B cell (primary cell): ENCODE measurements at regions not wholly inside any gene's neighbourhood (a gene's known extent, or its start where the extent isn't known, plus 50 kb on each side); places are given as distances from the start of the nearest gene placed in this dataset.

Source experiments
- ATAC-seq: fragments of 200-7000 bp; cut with Tn5 transposase; one replicate; pipeline ENCODE4 v1.10.0; 2021; ENCODE audit warnings: low read depth, mild to moderate bottlenecking, moderate number of reproducible peaks, moderate library complexity
- CTCF ChIA-PET: fragments of 350-600 bp; sonication (Branson Sonifier 250); formaldehyde crosslinking; loops from one replicate; lab custom pipeline; 2021; ENCODE audit warnings: antibody characterized with exemption, inconsistent platforms; lab: Charles Lee
- POLR2A ChIA-PET: fragments of 350-600 bp; sonication (Branson Sonifier 250); formaldehyde crosslinking; loops from one replicate; lab custom pipeline; 2021; ENCODE audit warnings: antibody characterized with exemption; lab: Charles Lee
- DNase-seq: peaks from one replicate; pipeline ENCODE4 v3.0.0; 2013
- H2AFZ ChIP-seq: 2 replicates; pipeline ENCODE4 v1.6.1; 2012; ENCODE audit warnings: mild to moderate bottlenecking, low read depth, low read length; ENCODE audit not compliant: insufficient read depth, poor library complexity, severe bottlenecking
- H3K27ac ChIP-seq, 2 donors: 1 replicate in 1 of 2; 2 replicates in 1 of 2; pipeline ENCODE4 v1.5.1; 2012 to 2013; ENCODE audit warnings: low read length in 2 of 2, mild to moderate bottlenecking in 2 of 2, moderate library complexity in 1 of 2
- H3K27me3 ChIP-seq, 4 experiments: fragments of 200-600 bp in 1 of 4; sonication (generic) in 1 of 4; replicated peaks in 1 of 4; 1 replicate in 2 of 4; 2 replicates in 2 of 4; pipeline versions ENCODE4 v1.6.1 to v1.7.0; 2013 to 2016; ENCODE audit warnings: low read length in 3 of 4, mild to moderate bottlenecking in 2 of 4, mixed read lengths in 1 of 4, moderate library complexity in 1 of 4; ENCODE audit not compliant: insufficient read depth in 4 of 4, control insufficient read depth in 3 of 4; ENCODE audit errors: control extremely low read depth in 1 of 4
- H3K36me3 ChIP-seq, 2 experiments: replicated peaks in 1 of 2; 1 replicate in 1 of 2; 2 replicates in 1 of 2; pipeline versions ENCODE4 v1.6.1 to v1.7.1; 2013; ENCODE audit warnings: low read length in 1 of 2; ENCODE audit not compliant: insufficient read depth in 2 of 2, control insufficient read depth in 1 of 2; ENCODE audit errors: control extremely low read depth in 1 of 2, extremely low read depth in 1 of 2
- H3K4me1 ChIP-seq, 2 donors: fragments of 200-600 bp in 1 of 2; sonication (generic) in 1 of 2; 1 replicate in 1 of 2; 2 replicates in 1 of 2; pipeline versions ENCODE4 v1.5.1 to v1.6.1; 2013 to 2017; ENCODE audit warnings: low read length in 2 of 2; ENCODE audit not compliant: control insufficient read depth in 2 of 2, insufficient read depth in 2 of 2
- H3K4me2 ChIP-seq: replicated peaks from 2 replicates; pipeline ENCODE3; 2012; ENCODE audit warnings: mild to moderate bottlenecking, low read depth, low read length; ENCODE audit not compliant: poor library complexity, severe bottlenecking
- H3K4me3 ChIP-seq, 5 experiments: fragments of 200-600 bp in 1 of 5; sonication (generic) in 1 of 5; 1 replicate in 3 of 5; 2 replicates in 2 of 5; pipeline versions ENCODE4 v1.5.1 to v1.7.0; 2011 to 2016; ENCODE audit warnings: low read length in 4 of 5, mild to moderate bottlenecking in 4 of 5, low read depth in 2 of 5, control low read depth in 1 of 5, moderate library complexity in 1 of 5; ENCODE audit not compliant: insufficient read depth in 1 of 5; ENCODE audit errors: control extremely low read depth in 1 of 5, extremely low read depth in 1 of 5
- H3K79me2 ChIP-seq: fragments of 200-600 bp; sonication (generic); one replicate; pipeline ENCODE4 v1.6.0; 2016; ENCODE audit warnings: low read length; ENCODE audit not compliant: control insufficient read depth, insufficient read depth
- H3K9ac ChIP-seq: fragments of 200-600 bp; sonication (generic); 2 replicates; pipeline ENCODE4 v1.6.1; 2017; ENCODE audit warnings: mild to moderate bottlenecking, low read length, moderate library complexity
- H3K9me3 ChIP-seq, 3 donors: one replicate each; pipeline versions ENCODE4 v1.6.1 to v1.7.1; 2013; ENCODE audit warnings: low read length in 2 of 3; ENCODE audit not compliant: control insufficient read depth in 2 of 3, insufficient read depth in 1 of 3; ENCODE audit errors: control extremely low read depth in 1 of 3
- H4K20me1 ChIP-seq: 2 replicates; pipeline ENCODE4 v1.6.0; 2012; ENCODE audit warnings: mild to moderate bottlenecking, low read length; ENCODE audit not compliant: insufficient read depth, control insufficient read depth, poor library complexity, severe bottlenecking
- H3K27ac Mint-ChIP-seq: one replicate; pipeline ENCODE4 v1.8.0; 2021; ENCODE audit warnings: mixed read lengths
- H3K27me3 Mint-ChIP-seq: one replicate; pipeline ENCODE4 v1.8.0; 2021; ENCODE audit warnings: mixed read lengths
- H3K4me1 Mint-ChIP-seq: one replicate; pipeline ENCODE4 v1.8.0; 2021; ENCODE audit warnings: mixed read lengths
- H3K4me3 Mint-ChIP-seq: one replicate; pipeline ENCODE4 v1.8.0; 2021; ENCODE audit warnings: mixed read lengths
- H3K9me3 Mint-ChIP-seq: one replicate; pipeline ENCODE4 v1.8.0; 2022; ENCODE audit warnings: mixed read lengths; ENCODE audit not compliant: insufficient read depth
- CTCF ChIP-seq: fragments of 200-600 bp; IDR thresholded peaks from one replicate; pipeline ENCODE4 v1.8.0; 2022; ENCODE audit warnings: antibody characterized with exemption, mild to moderate bottlenecking
- EZH2 ChIP-seq: IDR thresholded peaks from 2 replicates; pipeline ENCODE4 v1.6.1; 2012; ENCODE audit warnings: borderline replicate concordance, low read depth, mild to moderate bottlenecking, moderate library complexity, low read length; ENCODE audit not compliant: insufficient read depth, poor library complexity, severe bottlenecking
- WGBS: methylation state at CpG from one replicate; pipeline ENCODE4 v1.1.5; 2013; ENCODE audit warnings: missing lambda C conversion rate; ENCODE audit not compliant: insufficient coverage; 5-methylcytosine and 5-hydroxymethylcytosine counted together
- intact Hi-C: fragments of 100-400 bp; cut with micrococcal nuclease; formaldehyde crosslinking; loops from one replicate; pipeline ENCODE4 v1.10.0; 2022

GRCh38 chr13:75947448-75947847 is 311.3 kb downstream of the LMO7 start:
- intact Hi-C loops, result no loop called here
- H4K20me1 ChIP-seq, result no peaks in the 10 kb centered on the region
- no peaks in the 10 kb centered on the region for H3K27me3 ChIP-seq
- H3K9me3 ChIP-seq, result no peaks in the 10 kb centered on the region
- no peak overlapping the region for H3K27ac ChIP-seq
- Mint-ChIP-seq H3K4me1 (no peaks in the 10 kb centered on the region), H3K27me3 (no peaks in the 10 kb centered on the region), H3K9me3 (no peaks in the 10 kb centered on the region), H3K4me3 (no peak overlapping the region), H3K27ac (no peak overlapping the region)
- H3K4me2 ChIP-seq, result no peak overlapping the region
- DNase-seq (no peak), ATAC-seq (no peak)
- no peaks in the 10 kb centered on the region for H3K79me2 ChIP-seq
- H2AFZ ChIP-seq, result no peak overlapping the region
- no peak overlapping the region for H3K4me3 ChIP-seq
- TF ChIP-seq EZH2 (no peak), CTCF (no peak)
- H3K36me3 ChIP-seq, result no peaks in the 10 kb centered on the region
- H3K9ac ChIP-seq, result no peak overlapping the region
- POLR2A ChIA-PET, result no interaction called here
- CTCF ChIA-PET, result no interaction called here
- 80% methylated on average over 1 of the region's 2 CpGs for WGBS
- no peaks in the 10 kb centered on the region for H3K4me1 ChIP-seq

DNA sequence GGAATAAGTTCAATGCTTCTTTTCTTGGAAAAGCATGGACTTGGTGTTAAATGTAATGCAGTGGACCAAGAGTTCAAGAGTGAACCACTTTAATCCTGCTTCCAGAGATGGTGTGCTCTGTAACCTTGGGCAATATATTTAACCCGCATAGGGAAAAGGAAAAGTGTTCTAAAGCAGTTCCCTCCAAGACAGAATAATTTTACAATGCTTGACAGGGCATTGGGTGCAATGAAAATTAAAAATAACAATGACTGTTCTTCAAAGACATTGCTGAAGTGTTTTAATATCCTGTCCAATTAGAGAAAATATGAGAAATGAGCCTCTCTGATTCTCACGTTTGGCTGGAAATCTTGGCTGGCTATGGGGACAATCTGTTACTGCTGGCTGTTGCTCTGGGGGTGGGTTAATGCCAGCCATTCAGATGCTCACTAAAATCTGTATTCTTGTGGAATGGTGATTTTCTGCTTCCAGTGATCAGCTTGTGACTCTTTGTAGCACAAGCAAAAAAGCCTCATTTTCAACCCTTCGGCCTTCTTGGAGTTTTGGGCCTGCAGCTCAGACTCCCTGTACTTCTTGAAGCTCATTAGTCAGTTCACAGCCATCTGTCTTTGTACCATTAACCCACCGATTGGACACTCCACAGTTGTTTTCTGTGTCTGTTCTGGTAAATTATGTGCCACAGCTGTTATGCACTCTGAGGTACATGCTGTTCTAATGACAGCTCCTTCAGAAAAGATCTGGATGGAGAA is 310.6 kb downstream of the LMO7 start:
- no peaks in the 10 kb centered on the region for H3K9me3 Mint-ChIP-seq
- no peak overlapping the region for H2AFZ ChIP-seq
- TF ChIP-seq CTCF, result no peak
- TF ChIP-seq EZH2, result no peak
- no peaks in the 10 kb centered on the region for H3K27me3 Mint-ChIP-seq
- no peak overlapping the region for H3K4me3 ChIP-seq
- H3K79me2 ChIP-seq, result no peaks in the 10 kb centered on the region
- H3K27me3 ChIP-seq, result no peaks in the 10 kb centered on the region
- no peaks in the 10 kb centered on the region for H3K36me3 ChIP-seq
- WGBS, result 93% methylated on average over 2 of the region's 4 CpGs
- H3K4me3 Mint-ChIP-seq, result no peak overlapping the region
- H3K4me1 ChIP-seq, result no peaks in the 10 kb centered on the region
- H3K9ac ChIP-seq, result no peak overlapping the region
- ATAC-seq, result no peak
- H3K27ac Mint-ChIP-seq, result no peak overlapping the region
- H3K9me3 ChIP-seq, result no peaks in the 10 kb centered on the region
- H3K4me2 ChIP-seq, result no peak overlapping the region
- H4K20me1 ChIP-seq, result no peaks in the 10 kb centered on the region
- DNase-seq, result no peak
- intact Hi-C loops, result no loop called here
- ChIA-PET POLR2A (no interaction called here), CTCF (no interaction called here)
- H3K4me1 Mint-ChIP-seq, result no peaks in the 10 kb centered on the region
- H3K27ac ChIP-seq, result no peak overlapping the region
